HAP-1 (cell line): ENCODE measurements at regions not wholly inside any gene's neighbourhood (a gene's known extent, or its start where the extent isn't known, plus 50 kb on each side); places are given as distances from the start of the nearest gene placed in this dataset.

Source experiments
- DNase-seq, 2 experiments: peaks; one replicate each; pipeline ENCODE4 v3.0.0-alpha.2; 2016 to 2020; ENCODE audit warnings: low spot score in 2 of 2
- H3K27me3 ChIP-seq: fragments of 250-450 bp; sonication (Bioruptor Pico); 2 replicates; pipeline ENCODE4 v1.5.1; 2020; ENCODE audit warnings: low read depth, mild to moderate bottlenecking, moderate library complexity
- H3K36me3 ChIP-seq: fragments of 250-450 bp; sonication (Bioruptor Pico); replicated peaks from 2 replicates; pipeline ENCODE4 v1.5.1; 2020; ENCODE audit warnings: mild to moderate bottlenecking
- H3K4me1 ChIP-seq: fragments of 250-450 bp; sonication (Bioruptor Pico); 2 replicates; pipeline ENCODE4 v1.5.1; 2020; ENCODE audit warnings: mild to moderate bottlenecking
- H3K4me3 ChIP-seq: fragments of 250-450 bp; sonication (Bioruptor Pico); 2 replicates; pipeline ENCODE4 v1.5.1; 2020; ENCODE audit warnings: mild to moderate bottlenecking, moderate library complexity
- H3K9me3 ChIP-seq: fragments of 250-450 bp; sonication (Bioruptor Pico); 2 replicates; pipeline ENCODE4 v1.5.1; 2020; ENCODE audit warnings: mild to moderate bottlenecking, moderate library complexity
- in situ Hi-C: fragments of 300-500 bp; cut with MboI; formaldehyde crosslinking; loops from 3 replicates; pipeline ENCODE4 v1.14.3; 2020; ENCODE audit warnings: low sequenced_read_pairs, inconsistent platforms, mixed read lengths

GRCh38 chr3:182486463-182486862, 306.8 kb upstream of the ATP11B start:
- no peaks in the 10 kb centered on the region for H3K36me3 ChIP-seq
- no peaks in the 10 kb centered on the region for H3K9me3 ChIP-seq
- in situ Hi-C loops: no loop called here
- H3K4me3 ChIP-seq: no peak overlapping the region
- peaks cover 16% of the 10 kb centered on the region for H3K27me3 ChIP-seq
- H3K4me1 ChIP-seq: no peaks in the 10 kb centered on the region
- no peak for DNase-seq

GRCh38 chr3:182487143-182487542, 306.2 kb upstream of the ATP11B start:
- in situ Hi-C loops: no loop called here
- no peak overlapping the region for H3K4me3 ChIP-seq
- DNase-seq: no peak
- no peaks in the 10 kb centered on the region for H3K36me3 ChIP-seq
- peaks cover 16% of the 10 kb centered on the region for H3K27me3 ChIP-seq
- H3K9me3 ChIP-seq: no peaks in the 10 kb centered on the region
- H3K4me1 ChIP-seq: no peaks in the 10 kb centered on the region

- no peaks in the 10 kb centered on the region for H3K9me3 ChIP-seq
- no peak overlapping the region for H3K4me3 ChIP-seq
- in situ Hi-C loops: no loop called here
- H3K4me1 ChIP-seq: no peaks in the 10 kb centered on the region
- no peaks in the 10 kb centered on the region for H3K36me3 ChIP-seq
- no peak for DNase-seq
- H3K27me3 ChIP-seq: peaks cover 16% of the 10 kb centered on the region
Observed at GRCh38 chr3:182487611-182488010, 305.7 kb upstream of the ATP11B start.

GRCh38 chr3:182490596-182491491, 302.5 kb upstream of the ATP11B start:
- in situ Hi-C loops: no loop called here

GRCh38 chr3:182491577-182491976, 301.7 kb upstream of the ATP11B start:
- in situ Hi-C loops: no loop called here
- DNase-seq: no peak

More at GRCh38 chr3:182490596-182491491, 302.5 kb upstream of the ATP11B start:
- Histone ChIP-seq H3K36me3 (no peaks in the 10 kb centered on the region), H3K4me1 (no peaks in the 10 kb centered on the region), H3K4me3 (no peak overlapping the region), H3K9me3 (no peaks in the 10 kb centered on the region), H3K27me3 (peaks cover 6% of the 10 kb centered on the region)
- DNase-seq: peak; percentile 20

GRCh38 chr3:182492536-182492935, 300.8 kb upstream of the ATP11B start:
- in situ Hi-C loops: no loop called here
- no peak overlapping the region for H3K4me3 ChIP-seq
- no peaks in the 10 kb centered on the region for H3K4me1 ChIP-seq
- DNase-seq: no peak
- H3K27me3 ChIP-seq: peaks cover 8% of the 10 kb centered on the region; the same call in 1 of the 2 replicates
- no peaks in the 10 kb centered on the region for H3K36me3 ChIP-seq
- H3K9me3 ChIP-seq: no peaks in the 10 kb centered on the region

More at GRCh38 chr3:182491577-182491976, 301.7 kb upstream of the ATP11B start:
- Histone ChIP-seq H3K4me3 (no peak overlapping the region), H3K36me3 (no peaks in the 10 kb centered on the region), H3K27me3 (peaks cover 4% of the 10 kb centered on the region; the same call in 1 of the 2 replicates), H3K4me1 (no peaks in the 10 kb centered on the region), H3K9me3 (no peaks in the 10 kb centered on the region)

- Histone ChIP-seq H3K27me3 (peaks cover 27% of the 10 kb centered on the region), H3K9me3 (no peaks in the 10 kb centered on the region), H3K36me3 (no peaks in the 10 kb centered on the region), H3K4me3 (no peak overlapping the region), H3K4me1 (no peaks in the 10 kb centered on the region)
- DNase-seq: no peak
- in situ Hi-C loops: no loop called here
Observed at GRCh38 chr3:182500289-182500688, 293.0 kb upstream of the ATP11B start.

- Histone ChIP-seq H3K4me3 (no peak overlapping the region), H3K27me3 (peaks cover 22% of the 10 kb centered on the region), H3K36me3 (no peaks in the 10 kb centered on the region), H3K9me3 (no peaks in the 10 kb centered on the region), H3K4me1 (no peaks in the 10 kb centered on the region)
- DNase-seq: no peak
- in situ Hi-C loops: no loop called here
Observed at GRCh38 chr3:182501856-182502255, 291.4 kb upstream of the ATP11B start.

- H3K36me3 ChIP-seq: no peaks in the 10 kb centered on the region
Observed at GRCh38 chr3:182503401-182503800, 289.9 kb upstream of the ATP11B start.

GRCh38 chr3:182508919-182509711, 284.2 kb upstream of the ATP11B start:
- Histone ChIP-seq H3K4me3 (no peak overlapping the region), H3K9me3 (no peaks in the 10 kb centered on the region), H3K4me1 (no peaks in the 10 kb centered on the region), H3K36me3 (no peaks in the 10 kb centered on the region), H3K27me3 (peaks cover 20% of the 10 kb centered on the region)
- DNase-seq: no peak
- in situ Hi-C loops: no loop called here

More at GRCh38 chr3:182503401-182503800, 289.9 kb upstream of the ATP11B start:
- Histone ChIP-seq H3K27me3 (peaks cover 24% of the 10 kb centered on the region), H3K4me3 (no peak overlapping the region), H3K9me3 (no peaks in the 10 kb centered on the region), H3K4me1 (no peaks in the 10 kb centered on the region)
- DNase-seq: no peak
- in situ Hi-C loops: no loop called here

- Histone ChIP-seq H3K27me3 (peaks cover 21% of the 10 kb centered on the region), H3K36me3 (no peaks in the 10 kb centered on the region), H3K4me3 (no peak overlapping the region), H3K4me1 (no peaks in the 10 kb centered on the region), H3K9me3 (no peaks in the 10 kb centered on the region)
- in situ Hi-C loops: no loop called here
- DNase-seq: no peak
Observed at GRCh38 chr3:182509844-182510460, 283.4 kb upstream of the ATP11B start.

- Histone ChIP-seq H3K4me3 (no peak overlapping the region), H3K9me3 (no peaks in the 10 kb centered on the region), H3K4me1 (no peaks in the 10 kb centered on the region), H3K27me3 (peaks cover 13% of the 10 kb centered on the region; the same call in 1 of the 2 replicates), H3K36me3 (no peaks in the 10 kb centered on the region)
- no peak for DNase-seq
- in situ Hi-C loops: no loop called here
Observed at GRCh38 chr3:182514236-182514964, 278.9 kb upstream of the ATP11B start.
